ENCODE measurements at regions not wholly inside any gene's neighbourhood (a gene's known extent, or its start where the extent isn't known, plus 50 kb on each side); places are given as distances from the start of the nearest gene placed in this dataset.

GRCh38 chr1:209208648-209209047 is 374.9 kb upstream of the CAMK1G start:
- Histone ChIP-seq H3K9me3 (no peaks in the 10 kb centered on the region), H3K27me3 (peaks cover 24% of the 10 kb centered on the region), H3K4me1 (peaks cover 14% of the 10 kb centered on the region), H3K27ac (no peak overlapping the region), H3K36me3 (no peaks in the 10 kb centered on the region), H3K4me3 (no peak overlapping the region)
- 94% methylated on average over 1 of the region's 1 CpG for WGBS
- no peak for TF ChIP-seq POLR2AphosphoS5 (IDR thresholded peaks at IDR 0.05)
- no peak for DNase-seq (ENCODE audit: low spot score in 2 of 2)

GRCh38 chr1:209213989-209214388 is 369.5 kb upstream of the CAMK1G start:
- no peak overlapping the region for H3K27ac ChIP-seq
- H3K4me3 ChIP-seq, result no peak overlapping the region
- H3K9me3 ChIP-seq, result no peaks in the 10 kb centered on the region
- H3K36me3 ChIP-seq, result no peaks in the 10 kb centered on the region
- H3K4me1 ChIP-seq, result no peaks in the 10 kb centered on the region
- DNase-seq (ENCODE audit: low spot score in 2 of 2), result no peak
- no peak for TF ChIP-seq CTCF (IDR thresholded peaks at IDR 0.05)
- H3K27me3 ChIP-seq, result peaks cover 20% of the 10 kb centered on the region
- 79% methylated on average over 3 of the region's 3 CpGs for WGBS

- no peak overlapping the region for H3K4me3 ChIP-seq
- DNase-seq (ENCODE audit: low spot score in 2 of 2), result no peak
- no peak overlapping the region for H3K27ac ChIP-seq
Observed at GRCh38 chr1:209215826-209216225, 367.7 kb upstream of the CAMK1G start.

GRCh38 chr1:209218113-209218512 is 365.4 kb upstream of the CAMK1G start:
- DNase-seq (ENCODE audit: low spot score in 2 of 2), result no peak
- no peaks in the 10 kb centered on the region for H3K9me3 ChIP-seq
- H3K27me3 ChIP-seq, result no peaks in the 10 kb centered on the region
- TF ChIP-seq POLR2A (IDR thresholded peaks at IDR 0.05), result no peak
- no peak for TF ChIP-seq CTCF (IDR thresholded peaks at IDR 0.05)
- peaks cover 8% of the 10 kb centered on the region for H3K4me1 ChIP-seq
- no peak overlapping the region for H3K4me3 ChIP-seq
- no peak overlapping the region for H3K27ac ChIP-seq
- H3K36me3 ChIP-seq, result no peaks in the 10 kb centered on the region

More at GRCh38 chr1:209215826-209216225, 367.7 kb upstream of the CAMK1G start:
- Histone ChIP-seq H3K4me1 (peaks cover 8% of the 10 kb centered on the region), H3K27me3 (peaks cover 11% of the 10 kb centered on the region), H3K36me3 (no peaks in the 10 kb centered on the region), H3K9me3 (no peaks in the 10 kb centered on the region)
- TF ChIP-seq POLR2AphosphoS5 (IDR thresholded peaks at IDR 0.05) (no peak), POLR2A (IDR thresholded peaks at IDR 0.05) (no peak), CTCF (IDR thresholded peaks at IDR 0.05) (no peak), EP300 (IDR thresholded peaks at IDR 0.05) (no peak)

GRCh38 chr1:209218981-209219380 is 364.5 kb upstream of the CAMK1G start:
- H3K27ac ChIP-seq, result no peak overlapping the region

More at GRCh38 chr1:209218981-209219380, 364.5 kb upstream of the CAMK1G start:
- TF ChIP-seq CTCF (IDR thresholded peaks at IDR 0.05), result no peak
- Histone ChIP-seq H3K27me3 (no peaks in the 10 kb centered on the region), H3K9me3 (no peaks in the 10 kb centered on the region), H3K36me3 (no peaks in the 10 kb centered on the region), H3K4me3 (no peak overlapping the region), H3K4me1 (peaks cover 8% of the 10 kb centered on the region)
- WGBS, result 38% methylated on average over 3 of the region's 3 CpGs
- no peak for DNase-seq (ENCODE audit: low spot score in 2 of 2)
